ENCODE measurements at regions not wholly inside any gene's neighbourhood (a gene's known extent, or its start where the extent isn't known, plus 50 kb on each side); places are given as distances from the start of the nearest gene placed in this dataset.

DNA sequence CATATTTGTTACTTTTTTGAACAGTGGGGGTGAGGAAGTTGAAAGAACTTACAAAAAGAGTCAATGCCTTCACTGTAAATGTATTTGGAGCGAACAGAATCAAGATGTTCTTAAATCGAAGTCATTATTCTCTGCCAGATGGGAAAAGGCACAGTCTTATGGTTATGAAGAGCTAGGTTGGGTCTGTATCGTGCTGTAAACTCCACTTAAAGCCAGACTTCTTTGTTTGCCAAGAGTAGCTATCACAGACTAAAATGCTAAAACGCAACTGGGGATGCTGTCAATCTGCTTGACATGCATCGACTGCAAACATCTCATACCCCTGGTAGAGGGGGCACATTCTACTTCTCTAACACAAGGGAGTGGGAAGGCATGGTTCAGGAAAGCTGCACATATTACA is 160.4 kb downstream of the DACT1 start:
- TF ChIP-seq TCF12 (IDR thresholded peaks at IDR 0.05) = no peak
- no peak for TF ChIP-seq PBX3 (IDR thresholded peaks at IDR 0.05)
- TF ChIP-seq, protein P1, sequence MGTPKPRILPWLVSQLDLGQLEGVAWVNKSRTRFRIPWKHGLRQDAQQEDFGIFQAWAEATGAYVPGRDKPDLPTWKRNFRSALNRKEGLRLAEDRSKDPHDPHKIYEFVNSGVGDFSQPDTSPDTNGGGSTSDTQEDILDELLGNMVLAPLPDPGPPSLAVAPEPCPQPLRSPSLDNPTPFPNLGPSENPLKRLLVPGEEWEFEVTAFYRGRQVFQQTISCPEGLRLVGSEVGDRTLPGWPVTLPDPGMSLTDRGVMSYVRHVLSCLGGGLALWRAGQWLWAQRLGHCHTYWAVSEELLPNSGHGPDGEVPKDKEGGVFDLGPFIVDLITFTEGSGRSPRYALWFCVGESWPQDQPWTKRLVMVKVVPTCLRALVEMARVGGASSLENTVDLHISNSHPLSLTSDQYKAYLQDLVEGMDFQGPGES (IDR thresholded peaks at IDR 0.05; ENCODE audit: low read depth, low read length) = no peak
- no peak for TF ChIP-seq YY1 (IDR thresholded peaks at IDR 0.05; ENCODE audit: low read depth)
- TF ChIP-seq RAD21 (IDR thresholded peaks at IDR 0.05; ENCODE audit: low read length) = no peak
- no peak for TF ChIP-seq EP300 (IDR thresholded peaks at IDR 0.05; ENCODE audit: borderline replicate concordance in 1 of 2, low read depth in 1 of 2, low read length in 1 of 2)
- no peak for TF ChIP-seq USF1 (IDR thresholded peaks at IDR 0.05; ENCODE audit: borderline replicate concordance, low read depth)
- TF ChIP-seq MXI1 (IDR thresholded peaks at IDR 0.05; ENCODE audit: low read depth, low read length) = no peak
- no peak for TF ChIP-seq RFX5 (IDR thresholded peaks at IDR 0.05; ENCODE audit: low read length)
- no peak for TF ChIP-seq TAF1 (IDR thresholded peaks at IDR 0.05; ENCODE audit: borderline replicate concordance, low read depth, low read length)
- TF ChIP-seq CHD2 (IDR thresholded peaks at IDR 0.05; ENCODE audit: low read length, partially characterized antibody) = no peak
- TF ChIP-seq RCOR1 (IDR thresholded peaks at IDR 0.05; ENCODE audit: low read length) = no peak
- TF ChIP-seq NRF1 (IDR thresholded peaks at IDR 0.05; ENCODE audit: low read depth, low read length) = no peak
- no peak for TF ChIP-seq MEF2A (IDR thresholded peaks at IDR 0.05; ENCODE audit: borderline replicate concordance, low read depth)
- TF ChIP-seq, protein P2, sequence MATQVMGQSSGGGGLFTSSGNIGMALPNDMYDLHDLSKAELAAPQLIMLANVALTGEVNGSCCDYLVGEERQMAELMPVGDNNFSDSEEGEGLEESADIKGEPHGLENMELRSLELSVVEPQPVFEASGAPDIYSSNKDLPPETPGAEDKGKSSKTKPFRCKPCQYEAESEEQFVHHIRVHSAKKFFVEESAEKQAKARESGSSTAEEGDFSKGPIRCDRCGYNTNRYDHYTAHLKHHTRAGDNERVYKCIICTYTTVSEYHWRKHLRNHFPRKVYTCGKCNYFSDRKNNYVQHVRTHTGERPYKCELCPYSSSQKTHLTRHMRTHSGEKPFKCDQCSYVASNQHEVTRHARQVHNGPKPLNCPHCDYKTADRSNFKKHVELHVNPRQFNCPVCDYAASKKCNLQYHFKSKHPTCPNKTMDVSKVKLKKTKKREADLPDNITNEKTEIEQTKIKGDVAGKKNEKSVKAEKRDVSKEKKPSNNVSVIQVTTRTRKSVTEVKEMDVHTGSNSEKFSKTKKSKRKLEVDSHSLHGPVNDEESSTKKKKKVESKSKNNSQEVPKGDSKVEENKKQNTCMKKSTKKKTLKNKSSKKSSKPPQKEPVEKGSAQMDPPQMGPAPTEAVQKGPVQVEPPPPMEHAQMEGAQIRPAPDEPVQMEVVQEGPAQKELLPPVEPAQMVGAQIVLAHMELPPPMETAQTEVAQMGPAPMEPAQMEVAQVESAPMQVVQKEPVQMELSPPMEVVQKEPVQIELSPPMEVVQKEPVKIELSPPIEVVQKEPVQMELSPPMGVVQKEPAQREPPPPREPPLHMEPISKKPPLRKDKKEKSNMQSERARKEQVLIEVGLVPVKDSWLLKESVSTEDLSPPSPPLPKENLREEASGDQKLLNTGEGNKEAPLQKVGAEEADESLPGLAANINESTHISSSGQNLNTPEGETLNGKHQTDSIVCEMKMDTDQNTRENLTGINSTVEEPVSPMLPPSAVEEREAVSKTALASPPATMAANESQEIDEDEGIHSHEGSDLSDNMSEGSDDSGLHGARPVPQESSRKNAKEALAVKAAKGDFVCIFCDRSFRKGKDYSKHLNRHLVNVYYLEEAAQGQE (IDR thresholded peaks at IDR 0.05; ENCODE audit: low read depth, low read length) = no peak
- H3K27me3 ChIP-seq (ENCODE audit: insufficient read depth) = no peaks in the 10 kb centered on the region
- no peaks in the 10 kb centered on the region for H3F3A ChIP-seq (replicated peaks; ENCODE audit: insufficient read depth)
- H4K20me1 ChIP-seq (ENCODE audit: insufficient read depth) = no peaks in the 10 kb centered on the region
- H3K9ac ChIP-seq = no peak overlapping the region
- no peak overlapping the region for H3K4me3 ChIP-seq (ENCODE audit: low read depth in 2 of 2, low read length in 1 of 2)
- no peak overlapping the region for H3K4me2 ChIP-seq
- H3K9me3 ChIP-seq = no peaks in the 10 kb centered on the region
- H3K9me2 ChIP-seq = no peaks in the 10 kb centered on the region
- H3K27ac ChIP-seq (ENCODE audit: low read depth in 2 of 2, low read length in 1 of 2) = no peak overlapping the region
- H3K79me2 ChIP-seq (ENCODE audit: insufficient read depth) = no peaks in the 10 kb centered on the region
- no peak for DNase-seq
- WGBS (ENCODE audit: low lambda C conversion rate) = 90% methylated on average over 5 of the region's 5 CpGs
- no peaks in the 10 kb centered on the region for H3K4me1 ChIP-seq (ENCODE audit: control insufficient read depth in 1 of 2, insufficient read depth in 2 of 2, low read depth in 1 of 2, low read length in 1 of 2)
- no peak overlapping the region for H2AFZ ChIP-seq (ENCODE audit: low read depth)
- CTCF ChIA-PET = interaction anchor here (1.0 to 1.8 kb wide), 2 partner anchors 44 to 297 kb away, joined by 4 to 6 read pairs; no protein-coding TSS in a partner anchor
- no peaks in the 10 kb centered on the region for H3K36me3 ChIP-seq (replicated peaks in 1 of 2; ENCODE audit: control insufficient read depth in 1 of 2, insufficient read depth in 2 of 2, low read length in 1 of 2)
- POLR2A ChIA-PET = no interaction called here
